Activated CD4-positive, alpha-beta memory T cell treated with anti-CD3 and anti-CD28 coated beads, Interleukin-2, amount 10 ng/mL, durations not matched to agents 7 days and 5 days (primary cell): ENCODE measurements at regions not wholly inside any gene's neighbourhood (a gene's known extent, or its start where the extent isn't known, plus 50 kb on each side); places are given as distances from the start of the nearest gene placed in this dataset.

Experiments
- CTCF ChIA-PET: fragments of 350-600 bp; sonication (Branson Sonifier 250); formaldehyde crosslinking; loops from one replicate; lab custom pipeline; 2021; ENCODE audit warnings: antibody characterized with exemption, inconsistent platforms; lab: Charles Lee
- POLR2A ChIA-PET: fragments of 350-600 bp; sonication (Branson Sonifier 250); formaldehyde crosslinking; loops from one replicate; lab custom pipeline; 2021; ENCODE audit warnings: antibody characterized with exemption; lab: Charles Lee
- DNase-seq: peaks from one replicate; pipeline ENCODE4 v3.0.0-alpha.2; 2020
- H3K27ac Mint-ChIP-seq: one replicate; pipeline ENCODE4 v1.8.0; 2021; ENCODE audit warnings: mild to moderate bottlenecking, mixed read lengths
- H3K27me3 Mint-ChIP-seq: one replicate; pipeline ENCODE4 v1.8.0; 2021; ENCODE audit warnings: mixed read lengths
- H3K36me3 Mint-ChIP-seq: one replicate; pipeline ENCODE4 v1.8.0; 2021; ENCODE audit warnings: low read depth, mixed read lengths
- H3K4me1 Mint-ChIP-seq: one replicate; pipeline ENCODE4 v1.8.0; 2021; ENCODE audit warnings: mixed read lengths
- H3K4me3 Mint-ChIP-seq: one replicate; pipeline ENCODE4 v1.8.0; 2021; ENCODE audit warnings: mild to moderate bottlenecking, mixed read lengths
- H3K9me3 Mint-ChIP-seq: one replicate; pipeline ENCODE4 v1.8.0; 2021; ENCODE audit warnings: mixed read lengths

DNA sequence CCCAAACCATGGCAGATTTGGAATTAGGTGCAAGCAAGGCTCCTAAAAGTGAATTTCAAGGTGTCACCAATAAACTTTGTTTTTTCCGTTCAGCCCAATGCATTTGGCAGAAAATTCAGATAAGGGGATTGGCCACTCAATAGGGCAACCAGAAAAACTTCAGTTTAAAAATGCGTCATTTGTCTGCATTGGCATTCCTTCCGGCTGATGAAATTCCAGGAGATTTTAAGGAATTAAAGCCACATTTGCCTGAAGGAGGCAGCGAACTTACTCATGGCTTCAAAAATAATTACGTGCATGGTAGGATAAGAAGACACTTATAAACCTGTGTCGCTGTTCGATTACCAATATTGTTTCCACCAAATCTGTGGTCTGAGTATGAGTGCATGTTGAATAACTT lies 151.9 kb downstream of the SALL1 start:
- Mint-ChIP-seq H3K36me3 (no peaks in the 10 kb centered on the region), H3K4me3 (no peak overlapping the region), H3K4me1 (no peaks in the 10 kb centered on the region), H3K27ac (no peak overlapping the region), H3K27me3 (no peaks in the 10 kb centered on the region), H3K9me3 (no peaks in the 10 kb centered on the region)
- POLR2A ChIA-PET = no interaction called here
- CTCF ChIA-PET = no interaction called here
- DNase-seq = no peak

DNA sequence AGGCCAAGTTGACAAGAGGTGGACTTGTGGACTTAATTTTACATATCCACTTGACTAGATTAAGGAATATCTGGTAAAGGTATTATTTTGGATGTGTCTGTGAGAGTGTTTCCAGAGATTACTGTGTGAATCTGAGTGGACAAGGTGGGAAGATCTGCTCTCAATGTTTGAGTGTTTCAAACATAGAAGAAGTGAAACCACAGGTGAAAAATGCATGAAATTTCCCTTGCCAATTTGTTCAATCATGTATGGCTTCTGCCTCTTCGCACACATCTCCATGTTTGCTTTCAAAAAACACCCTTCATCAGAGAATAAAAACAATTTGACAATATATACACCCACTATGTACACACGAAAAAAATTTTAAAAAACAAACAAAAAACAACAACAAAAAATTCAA lies 152.7 kb downstream of the SALL1 start:
- Mint-ChIP-seq H3K9me3 (no peaks in the 10 kb centered on the region), H3K27me3 (no peaks in the 10 kb centered on the region), H3K4me1 (no peaks in the 10 kb centered on the region), H3K4me3 (no peak overlapping the region), H3K36me3 (no peaks in the 10 kb centered on the region), H3K27ac (no peak overlapping the region)
- POLR2A ChIA-PET = no interaction called here
- CTCF ChIA-PET = no interaction called here
- no peak for DNase-seq

DNA sequence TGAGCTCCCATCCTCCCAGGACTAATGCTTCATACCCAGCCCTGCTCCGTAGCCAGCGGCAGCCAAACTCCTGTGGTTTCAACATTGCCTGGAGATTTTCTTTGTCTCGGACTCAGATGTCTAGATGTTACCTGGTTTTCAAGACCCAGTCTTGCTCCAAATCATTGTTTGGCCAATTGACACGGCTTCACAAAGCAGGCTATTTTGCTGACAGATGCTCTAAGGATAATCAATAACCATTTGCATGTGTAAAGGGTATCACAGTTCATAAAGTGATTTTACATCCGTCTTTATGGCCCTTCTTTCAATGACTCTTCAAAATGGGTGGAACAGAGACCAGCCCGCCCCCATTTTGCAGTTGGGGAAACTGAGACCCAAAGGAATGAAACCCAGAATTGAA lies 153.4 kb downstream of the SALL1 start:
- DNase-seq = no peak
- POLR2A ChIA-PET = no interaction called here
- no peak overlapping the region for H3K4me3 Mint-ChIP-seq
- CTCF ChIA-PET = no interaction called here
- H3K9me3 Mint-ChIP-seq = no peaks in the 10 kb centered on the region
- no peaks in the 10 kb centered on the region for H3K27me3 Mint-ChIP-seq
- H3K27ac Mint-ChIP-seq = no peak overlapping the region
- H3K36me3 Mint-ChIP-seq = no peaks in the 10 kb centered on the region
- no peaks in the 10 kb centered on the region for H3K4me1 Mint-ChIP-seq

DNA sequence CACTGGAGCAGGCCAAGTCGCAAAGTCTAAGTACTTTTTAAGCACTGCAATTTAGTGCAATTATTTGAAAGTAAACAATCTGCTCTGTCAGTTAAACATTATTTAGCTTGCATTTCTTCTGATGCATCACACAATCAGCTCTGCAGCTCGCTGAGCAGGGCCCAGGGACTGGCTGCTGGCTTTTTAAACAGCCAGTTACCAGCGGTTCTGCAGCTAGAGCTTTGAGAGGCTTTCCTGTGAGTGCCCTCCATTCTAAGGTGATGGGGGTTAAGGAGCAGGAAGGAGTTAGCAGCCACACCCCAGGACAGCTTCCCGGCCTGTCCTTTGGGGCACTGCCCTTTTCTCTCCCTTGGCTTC lies 154.3 kb downstream of the SALL1 start:
- ChIA-PET POLR2A (no interaction called here), CTCF (no interaction called here)
- no peaks in the 10 kb centered on the region for H3K36me3 Mint-ChIP-seq
- DNase-seq = no peak
- no peaks in the 10 kb centered on the region for H3K9me3 Mint-ChIP-seq
- H3K27me3 Mint-ChIP-seq = no peaks in the 10 kb centered on the region
- H3K4me1 Mint-ChIP-seq = no peaks in the 10 kb centered on the region
- H3K27ac Mint-ChIP-seq = no peak overlapping the region
- H3K4me3 Mint-ChIP-seq = no peak overlapping the region

DNA sequence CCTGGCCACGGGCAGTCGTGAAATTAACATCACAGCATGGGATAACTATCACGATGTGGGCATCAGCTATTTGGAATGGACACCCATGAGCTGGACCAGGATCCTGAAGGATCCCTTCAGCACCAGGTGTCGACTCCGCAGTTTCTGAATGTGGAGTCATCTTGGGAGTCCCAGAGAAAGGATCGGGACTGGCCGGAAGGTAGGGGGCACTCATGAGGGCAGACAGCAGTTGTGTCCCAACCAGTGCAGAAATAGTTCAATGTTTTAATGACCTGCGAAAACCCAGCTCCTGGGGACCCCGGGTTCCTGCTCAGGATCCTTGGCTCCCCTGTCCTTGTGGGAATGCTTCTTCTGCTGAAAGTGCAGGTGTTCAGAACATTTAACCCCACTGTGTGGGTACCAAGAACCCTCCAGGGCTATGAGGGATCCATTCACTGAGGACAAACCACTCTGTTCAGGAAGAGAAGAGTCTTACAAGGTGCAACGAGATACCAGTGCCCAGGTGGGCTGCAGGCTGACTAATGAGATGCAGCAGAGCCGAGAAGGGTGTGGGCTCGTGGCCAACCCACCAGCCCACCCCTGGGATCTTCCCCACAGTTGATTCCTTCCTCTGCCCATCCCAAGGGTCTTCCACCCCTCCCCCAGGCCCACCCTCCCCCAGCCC lies 154.8 kb downstream of the SALL1 start:
- H3K36me3 Mint-ChIP-seq = no peaks in the 10 kb centered on the region
- ChIA-PET POLR2A (no interaction called here), CTCF (no interaction called here)
- no peaks in the 10 kb centered on the region for H3K27me3 Mint-ChIP-seq
- H3K27ac Mint-ChIP-seq = no peak overlapping the region
- no peaks in the 10 kb centered on the region for H3K9me3 Mint-ChIP-seq
- H3K4me1 Mint-ChIP-seq = no peaks in the 10 kb centered on the region
- H3K4me3 Mint-ChIP-seq = no peak overlapping the region
- DNase-seq = no peak

DNA sequence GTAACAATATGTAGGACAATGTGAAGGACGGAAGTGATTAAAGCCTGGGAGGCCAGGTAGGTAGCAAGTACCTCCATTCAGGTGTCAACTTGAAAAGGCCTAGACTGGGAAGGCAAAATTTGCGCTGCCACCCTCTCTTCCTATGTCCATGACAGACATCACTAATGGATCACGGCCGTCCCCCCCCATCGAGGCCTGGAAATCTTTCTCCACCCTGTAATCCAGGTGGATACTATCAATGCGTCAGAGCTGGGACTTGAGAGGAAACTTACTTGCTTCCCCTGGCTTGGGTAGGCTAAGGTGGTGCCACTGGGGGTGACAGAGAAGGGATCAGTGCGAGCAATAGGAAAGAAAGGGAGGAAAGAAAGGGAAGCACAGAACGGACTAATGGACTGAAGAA lies 156.1 kb downstream of the SALL1 start:
- POLR2A ChIA-PET = no interaction called here
- H3K9me3 Mint-ChIP-seq = no peaks in the 10 kb centered on the region
- CTCF ChIA-PET = no interaction called here
- H3K27ac Mint-ChIP-seq = no peak overlapping the region
- DNase-seq = no peak
- no peaks in the 10 kb centered on the region for H3K27me3 Mint-ChIP-seq
- no peaks in the 10 kb centered on the region for H3K4me1 Mint-ChIP-seq
- H3K36me3 Mint-ChIP-seq = no peaks in the 10 kb centered on the region
- H3K4me3 Mint-ChIP-seq = no peak overlapping the region

DNA sequence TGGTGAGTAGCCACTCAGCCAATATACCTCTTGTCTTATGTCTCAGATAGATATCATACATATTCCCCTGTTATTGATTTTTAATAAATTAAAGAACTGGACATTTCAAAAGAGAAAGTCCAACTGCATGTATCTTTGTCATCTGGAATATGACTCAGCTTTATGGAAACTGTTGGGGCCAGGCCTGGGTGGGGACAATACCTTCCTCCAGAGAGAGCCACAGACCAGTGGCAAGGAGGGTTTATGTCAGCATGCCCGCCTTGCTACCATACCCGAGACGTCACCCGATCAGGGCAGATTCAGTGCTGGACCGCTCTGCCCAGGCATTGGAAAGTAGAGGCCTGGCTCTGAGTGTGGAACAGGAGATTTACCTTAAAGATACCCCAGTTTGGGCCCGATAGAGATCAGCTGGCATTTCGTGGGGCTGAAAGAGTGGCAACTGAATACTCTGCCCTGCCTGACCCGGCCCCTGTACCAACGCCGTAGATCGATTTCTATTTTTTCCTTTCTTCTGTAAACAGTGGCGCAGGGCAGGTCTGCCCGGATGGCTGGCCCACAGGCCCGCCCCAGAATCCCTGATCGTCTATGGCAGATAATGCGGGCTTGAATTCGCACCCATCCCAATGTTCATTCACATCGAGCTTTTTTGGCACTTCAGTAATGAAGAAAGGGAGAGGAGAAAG lies 158.6 kb downstream of the SALL1 start:
- H3K9me3 Mint-ChIP-seq = no peaks in the 10 kb centered on the region
- H3K27me3 Mint-ChIP-seq = no peaks in the 10 kb centered on the region
- no peak for DNase-seq
- POLR2A ChIA-PET = no interaction called here
- H3K4me3 Mint-ChIP-seq = no peak overlapping the region
- H3K27ac Mint-ChIP-seq = no peak overlapping the region
- CTCF ChIA-PET = no interaction called here
- H3K36me3 Mint-ChIP-seq = no peaks in the 10 kb centered on the region
- no peaks in the 10 kb centered on the region for H3K4me1 Mint-ChIP-seq

DNA sequence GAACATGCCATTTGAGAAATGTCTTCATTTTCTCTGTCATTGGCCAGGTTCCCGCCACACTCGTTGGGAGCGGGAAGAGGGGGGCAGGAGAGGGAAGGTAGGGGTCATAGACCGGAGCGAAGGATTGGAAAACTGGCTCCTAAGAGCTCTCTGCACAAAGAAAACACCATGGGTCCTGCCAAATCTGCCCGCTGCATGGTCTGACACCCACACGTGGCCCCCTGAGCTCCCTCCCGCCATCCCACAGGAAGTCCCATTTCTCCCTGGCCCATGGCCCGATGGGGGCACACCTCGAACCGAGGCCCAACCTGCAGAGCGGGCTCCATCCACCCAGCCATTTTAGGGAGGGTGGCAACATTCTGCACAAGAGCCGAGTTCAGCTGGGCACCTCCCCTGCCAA lies 159.6 kb downstream of the SALL1 start:
- Mint-ChIP-seq H3K27ac (no peak overlapping the region), H3K27me3 (no peaks in the 10 kb centered on the region), H3K36me3 (no peaks in the 10 kb centered on the region), H3K4me1 (no peaks in the 10 kb centered on the region), H3K9me3 (no peaks in the 10 kb centered on the region), H3K4me3 (no peak overlapping the region)
- POLR2A ChIA-PET = no interaction called here
- DNase-seq = no peak
- CTCF ChIA-PET = no interaction called here

DNA sequence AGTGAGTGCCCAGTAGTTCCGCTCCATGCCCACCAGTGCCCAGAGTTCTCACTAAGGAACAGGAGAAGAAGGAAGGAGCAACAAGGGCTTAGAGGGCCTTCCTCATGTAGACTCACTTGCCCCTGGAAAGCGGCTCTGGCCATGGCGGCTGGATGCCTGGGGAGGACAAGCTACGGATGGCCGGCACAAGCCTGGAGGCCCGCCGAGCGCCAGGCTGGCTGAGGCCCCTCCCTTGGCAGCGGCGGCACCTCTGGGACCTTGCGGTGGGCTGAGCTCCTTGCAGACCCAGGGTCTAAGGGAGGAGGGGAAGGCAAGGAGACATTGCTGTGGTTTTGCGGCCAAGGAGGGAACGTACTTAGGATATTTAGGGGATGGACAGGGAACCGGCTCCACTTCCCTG lies 160.1 kb downstream of the SALL1 start:
- Mint-ChIP-seq H3K27me3 (no peaks in the 10 kb centered on the region), H3K9me3 (no peaks in the 10 kb centered on the region), H3K4me3 (no peak overlapping the region), H3K4me1 (no peaks in the 10 kb centered on the region), H3K36me3 (no peaks in the 10 kb centered on the region), H3K27ac (no peak overlapping the region)
- ChIA-PET CTCF (no interaction called here), POLR2A (no interaction called here)
- DNase-seq = no peak

DNA sequence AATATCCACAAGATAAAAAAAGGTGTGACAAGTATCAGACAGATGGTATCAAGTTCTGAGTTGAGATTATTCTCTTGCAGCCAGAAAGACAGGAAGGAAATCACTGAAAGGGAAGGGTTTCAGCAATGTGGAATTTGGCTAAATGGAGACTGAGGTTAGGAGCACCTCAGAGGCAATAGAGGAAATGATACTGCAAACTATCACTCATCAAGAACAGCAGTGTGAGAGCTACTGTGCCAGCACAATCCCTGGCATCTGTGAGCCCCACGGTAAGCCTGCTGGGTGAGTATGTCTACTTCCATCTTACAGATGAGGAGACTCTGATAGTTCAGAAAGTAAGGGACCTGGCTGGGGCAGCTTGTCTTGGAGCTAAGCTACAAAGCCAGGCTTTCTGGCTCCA lies 162.0 kb downstream of the SALL1 start:
- H3K4me1 Mint-ChIP-seq = no peaks in the 10 kb centered on the region
- H3K27me3 Mint-ChIP-seq = no peaks in the 10 kb centered on the region
- ChIA-PET CTCF (no interaction called here), POLR2A (no interaction called here)
- no peak for DNase-seq
- no peaks in the 10 kb centered on the region for H3K36me3 Mint-ChIP-seq
- H3K9me3 Mint-ChIP-seq = no peaks in the 10 kb centered on the region
- no peak overlapping the region for H3K4me3 Mint-ChIP-seq
- H3K27ac Mint-ChIP-seq = no peak overlapping the region

DNA sequence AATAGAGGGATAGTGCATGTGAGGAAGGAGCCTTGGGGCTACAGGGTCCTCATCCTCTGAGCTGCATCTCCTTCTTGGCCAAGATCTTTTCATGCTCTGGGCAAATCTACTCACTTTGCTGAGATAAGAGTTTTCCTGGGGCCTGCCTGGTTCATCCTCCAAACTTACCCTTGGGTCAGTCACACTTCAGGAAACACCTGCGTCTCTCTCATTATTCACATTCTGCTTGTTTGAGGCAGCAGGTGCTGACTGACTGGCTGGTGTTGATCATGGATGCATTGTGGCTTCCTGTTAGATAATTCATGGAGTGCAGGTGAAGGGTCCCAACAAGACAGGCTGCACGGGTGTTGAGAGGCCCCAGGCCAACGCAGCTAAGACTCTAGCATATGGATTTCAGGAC lies 162.6 kb downstream of the SALL1 start:
- H3K4me1 Mint-ChIP-seq = no peaks in the 10 kb centered on the region
- H3K27me3 Mint-ChIP-seq = no peaks in the 10 kb centered on the region
- DNase-seq = no peak
- CTCF ChIA-PET = no interaction called here
- H3K9me3 Mint-ChIP-seq = no peaks in the 10 kb centered on the region
- no peak overlapping the region for H3K27ac Mint-ChIP-seq
- H3K36me3 Mint-ChIP-seq = no peaks in the 10 kb centered on the region
- POLR2A ChIA-PET = no interaction called here
- no peak overlapping the region for H3K4me3 Mint-ChIP-seq

DNA sequence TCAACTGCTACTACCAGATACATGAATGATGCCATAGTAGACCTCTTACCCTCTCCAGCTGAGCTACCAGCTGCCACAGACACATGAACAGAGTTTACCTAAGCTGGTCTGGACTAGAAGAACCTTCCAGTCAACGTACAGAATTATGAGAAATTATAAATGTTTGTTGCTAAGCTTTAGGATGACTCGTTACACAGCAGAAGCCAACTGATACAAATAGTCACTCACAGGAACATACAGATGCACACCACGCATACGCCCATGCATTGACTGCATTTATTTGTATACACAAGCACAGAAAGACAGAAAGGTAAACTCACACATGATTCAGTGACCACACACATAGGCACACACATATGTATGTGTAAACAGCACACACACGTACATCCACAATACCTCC lies 164.6 kb downstream of the SALL1 start:
- H3K4me3 Mint-ChIP-seq = no peak overlapping the region
- POLR2A ChIA-PET = no interaction called here
- no peak overlapping the region for H3K27ac Mint-ChIP-seq

DNA sequence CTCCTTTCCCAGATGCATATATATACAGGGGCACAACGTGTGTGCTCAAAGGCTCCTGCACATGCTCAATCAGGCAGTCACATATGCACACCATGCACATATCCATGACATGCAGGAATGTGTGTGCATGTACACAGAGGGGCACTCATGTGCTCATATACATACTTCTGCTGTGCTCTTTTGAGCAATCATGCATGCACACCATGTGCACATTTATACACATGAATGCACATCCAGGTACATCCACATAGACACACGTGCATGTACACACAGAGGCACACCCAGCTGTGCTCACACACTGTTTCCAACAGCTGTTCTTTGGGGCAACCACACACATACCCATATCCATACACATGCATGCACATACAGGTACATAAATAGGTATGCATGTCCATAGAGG lies 165.3 kb downstream of the SALL1 start:
- Mint-ChIP-seq H3K9me3 (peaks cover 4% of the 10 kb centered on the region), H3K36me3 (no peaks in the 10 kb centered on the region), H3K4me3 (no peak overlapping the region), H3K4me1 (no peaks in the 10 kb centered on the region), H3K27ac (no peak overlapping the region), H3K27me3 (no peaks in the 10 kb centered on the region)
- POLR2A ChIA-PET = no interaction called here
- CTCF ChIA-PET = no interaction called here
- DNase-seq = no peak

More for the DNA sequence above, 164.6 kb downstream of the SALL1 start:
- H3K4me1 Mint-ChIP-seq = no peaks in the 10 kb centered on the region
- H3K27me3 Mint-ChIP-seq = no peaks in the 10 kb centered on the region
- H3K36me3 Mint-ChIP-seq = no peaks in the 10 kb centered on the region
- peaks cover 4% of the 10 kb centered on the region for H3K9me3 Mint-ChIP-seq
- no peak for DNase-seq
- CTCF ChIA-PET = no interaction called here

DNA sequence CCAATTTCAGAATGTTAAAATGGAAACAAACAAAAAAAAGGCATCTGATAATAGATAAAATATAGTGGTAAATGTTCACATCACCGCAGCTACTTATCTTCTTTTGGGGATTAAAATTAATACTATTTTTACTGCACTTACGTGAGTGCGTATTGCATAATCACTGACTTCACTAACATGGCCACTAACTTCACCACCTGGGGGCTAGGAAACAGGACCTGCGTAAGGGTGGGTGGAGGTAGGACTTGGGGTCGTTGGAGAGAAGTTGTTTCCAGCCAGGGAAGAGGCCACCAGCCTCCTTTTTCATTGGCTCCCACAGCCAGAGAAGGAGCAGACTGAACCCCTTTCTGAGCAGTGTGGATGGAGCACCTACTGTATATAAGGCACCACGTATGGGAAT lies 166.4 kb downstream of the SALL1 start:
- peaks cover 4% of the 10 kb centered on the region for H3K9me3 Mint-ChIP-seq
- no peak for DNase-seq
- POLR2A ChIA-PET = no interaction called here

More for the DNA sequence above, 166.4 kb downstream of the SALL1 start:
- Mint-ChIP-seq H3K27me3 (no peaks in the 10 kb centered on the region), H3K4me1 (no peaks in the 10 kb centered on the region), H3K36me3 (no peaks in the 10 kb centered on the region), H3K27ac (no peak overlapping the region), H3K4me3 (no peak overlapping the region)
- CTCF ChIA-PET = no interaction called here
